ENCODE measurements at regions not wholly inside any gene's neighbourhood (a gene's known extent, or its start where the extent isn't known, plus 50 kb on each side); places are given as distances from the start of the nearest gene placed in this dataset.
"Not testable (repeated sequence)": the region's sequence is repeated elsewhere in the genome, so short reads cannot be mapped to it uniquely, and the experiment has no call there.

DNA sequence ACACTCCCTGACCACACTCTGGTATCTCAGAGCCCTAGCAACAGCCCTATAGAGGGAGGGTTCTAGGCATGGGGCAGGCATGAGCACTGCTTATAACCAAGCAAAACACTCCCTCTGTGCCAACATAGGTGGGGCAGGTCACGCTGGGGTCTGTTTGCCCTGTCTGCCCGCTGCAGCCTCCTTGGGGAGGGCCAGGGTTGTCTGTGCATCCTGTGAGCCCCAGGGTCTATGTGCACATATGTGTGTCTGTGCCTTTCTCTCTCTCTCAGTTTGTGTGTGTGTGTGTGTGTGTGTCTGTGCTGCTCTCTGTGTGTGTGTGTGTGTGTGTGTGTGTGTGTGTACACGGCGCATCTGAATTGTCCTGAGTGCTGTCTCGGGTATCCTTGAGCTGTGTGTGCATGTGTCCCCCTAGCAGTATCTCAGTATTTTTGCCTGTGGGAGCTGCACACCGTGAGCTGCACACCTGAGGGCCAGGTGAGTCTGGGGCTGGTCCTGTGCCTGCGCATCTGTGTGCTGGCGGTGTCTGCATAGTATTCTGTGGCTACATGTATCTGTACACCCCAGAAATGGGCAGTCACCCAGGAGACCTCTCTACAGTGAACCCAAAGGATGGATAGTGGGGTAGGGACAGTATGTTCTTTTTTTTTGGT lies 121.5 kb downstream of the LAT start:
- TF ChIP-seq, protein P1, sequence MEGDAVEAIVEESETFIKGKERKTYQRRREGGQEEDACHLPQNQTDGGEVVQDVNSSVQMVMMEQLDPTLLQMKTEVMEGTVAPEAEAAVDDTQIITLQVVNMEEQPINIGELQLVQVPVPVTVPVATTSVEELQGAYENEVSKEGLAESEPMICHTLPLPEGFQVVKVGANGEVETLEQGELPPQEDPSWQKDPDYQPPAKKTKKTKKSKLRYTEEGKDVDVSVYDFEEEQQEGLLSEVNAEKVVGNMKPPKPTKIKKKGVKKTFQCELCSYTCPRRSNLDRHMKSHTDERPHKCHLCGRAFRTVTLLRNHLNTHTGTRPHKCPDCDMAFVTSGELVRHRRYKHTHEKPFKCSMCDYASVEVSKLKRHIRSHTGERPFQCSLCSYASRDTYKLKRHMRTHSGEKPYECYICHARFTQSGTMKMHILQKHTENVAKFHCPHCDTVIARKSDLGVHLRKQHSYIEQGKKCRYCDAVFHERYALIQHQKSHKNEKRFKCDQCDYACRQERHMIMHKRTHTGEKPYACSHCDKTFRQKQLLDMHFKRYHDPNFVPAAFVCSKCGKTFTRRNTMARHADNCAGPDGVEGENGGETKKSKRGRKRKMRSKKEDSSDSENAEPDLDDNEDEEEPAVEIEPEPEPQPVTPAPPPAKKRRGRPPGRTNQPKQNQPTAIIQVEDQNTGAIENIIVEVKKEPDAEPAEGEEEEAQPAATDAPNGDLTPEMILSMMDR (conservative IDR thresholded peaks at IDR 0.05; ENCODE audit: low read length): not testable (repeated sequence)
- TF ChIP-seq EZH2phosphoT487 (IDR thresholded peaks at IDR 0.05; ENCODE audit: borderline replicate concordance, low read depth, low read length): not testable (repeated sequence)
